ENCODE measurements at regions not wholly inside any gene's neighbourhood (a gene's known extent, or its start where the extent isn't known, plus 50 kb on each side); places are given as distances from the start of the nearest gene placed in this dataset.
"Not testable (repeated sequence)": the region's sequence is repeated elsewhere in the genome, so short reads cannot be mapped to it uniquely, and the experiment has no call there.

DNA sequence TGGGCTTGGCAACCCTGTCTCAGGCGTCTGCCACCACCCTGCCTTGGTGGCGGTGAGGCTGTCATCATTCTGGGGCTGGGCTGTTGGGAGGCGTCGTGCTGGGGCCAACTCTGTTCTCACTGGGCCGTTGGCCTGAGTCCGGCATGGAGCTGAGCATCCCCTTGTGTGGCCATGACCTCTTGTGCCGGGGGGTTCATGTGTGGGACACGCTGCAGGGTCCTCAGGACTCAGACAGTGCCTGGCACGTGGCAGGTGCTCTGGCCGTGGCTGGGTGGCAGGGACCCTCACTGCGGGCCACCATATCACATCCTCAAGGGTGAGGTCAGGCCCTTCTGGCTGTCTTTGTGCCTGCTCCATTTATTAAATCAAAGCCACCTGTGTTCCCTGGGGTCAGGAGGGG, 197.4 kb downstream of the BANP start:
- BruUV-seq (replicated peaks); H3K4me2 ChIP-seq (ENCODE audit: low read length); H3K79me2 ChIP-seq (ENCODE audit: insufficient read depth, low read depth, low read length); H3K9me2 ChIP-seq (ENCODE audit: insufficient read depth, low read length); H3K4me3 ChIP-seq (ENCODE audit: low read depth, low read length, poor library complexity, severe bottlenecking); H2AFZ ChIP-seq (ENCODE audit: low read length); H3K27ac ChIP-seq (ENCODE audit: low read depth, low read length, poor library complexity, severe bottlenecking); intact Hi-C loops (cut with micrococcal nuclease; ENCODE audit: unreplicated experiment); H4K20me1 ChIP-seq (ENCODE audit: insufficient read depth, low read length); H3K36me3 ChIP-seq (ENCODE audit: insufficient read depth, low read length); H3K9me3 ChIP-seq (ENCODE audit: low read length); CTCF ChIA-PET (ENCODE audit: unreplicated experiment); H3K4me1 ChIP-seq (ENCODE audit: insufficient read depth, low read length, poor library complexity, severe bottlenecking); POLR2A ChIA-PET; DNase-seq (ENCODE audit: low spot score): not testable (repeated sequence)

DNA sequence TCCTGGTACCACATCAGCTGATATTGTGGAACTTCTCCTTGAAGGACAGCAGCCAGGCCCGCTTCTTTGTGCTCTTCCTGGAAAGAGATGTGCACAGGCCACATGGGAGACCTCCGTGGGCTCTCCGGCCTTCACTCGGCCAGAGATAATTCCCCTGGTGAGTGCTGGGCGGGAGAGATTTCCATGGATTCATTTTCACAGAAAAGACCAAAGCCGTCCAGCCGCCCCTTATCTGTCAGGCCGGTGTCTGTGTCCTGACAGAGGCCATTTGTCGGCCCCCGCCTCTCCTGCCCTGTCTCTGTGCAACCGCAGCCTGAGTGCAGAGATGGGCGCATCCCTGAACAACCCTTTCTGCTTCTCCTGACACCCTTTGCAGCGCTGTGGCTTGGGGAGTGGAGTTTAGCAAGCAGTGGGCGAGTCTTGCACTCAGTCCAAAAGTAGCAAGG, 197.9 kb downstream of the BANP start:
- BruUV-seq (replicated peaks); H3K9me2 ChIP-seq (ENCODE audit: insufficient read depth, low read length); H3K27ac ChIP-seq (ENCODE audit: low read depth, low read length, poor library complexity, severe bottlenecking); H3K36me3 ChIP-seq (ENCODE audit: insufficient read depth, low read length); H3K9me3 ChIP-seq (ENCODE audit: low read length); DNase-seq (ENCODE audit: low spot score); CTCF ChIA-PET (ENCODE audit: unreplicated experiment); H3K79me2 ChIP-seq (ENCODE audit: insufficient read depth, low read depth, low read length); H4K20me1 ChIP-seq (ENCODE audit: insufficient read depth, low read length); H3K4me3 ChIP-seq (ENCODE audit: low read depth, low read length, poor library complexity, severe bottlenecking); POLR2A ChIA-PET; H3K4me1 ChIP-seq (ENCODE audit: insufficient read depth, low read length, poor library complexity, severe bottlenecking); intact Hi-C loops (cut with micrococcal nuclease; ENCODE audit: unreplicated experiment); H2AFZ ChIP-seq (ENCODE audit: low read length); H3K4me2 ChIP-seq (ENCODE audit: low read length): not testable (repeated sequence)

DNA sequence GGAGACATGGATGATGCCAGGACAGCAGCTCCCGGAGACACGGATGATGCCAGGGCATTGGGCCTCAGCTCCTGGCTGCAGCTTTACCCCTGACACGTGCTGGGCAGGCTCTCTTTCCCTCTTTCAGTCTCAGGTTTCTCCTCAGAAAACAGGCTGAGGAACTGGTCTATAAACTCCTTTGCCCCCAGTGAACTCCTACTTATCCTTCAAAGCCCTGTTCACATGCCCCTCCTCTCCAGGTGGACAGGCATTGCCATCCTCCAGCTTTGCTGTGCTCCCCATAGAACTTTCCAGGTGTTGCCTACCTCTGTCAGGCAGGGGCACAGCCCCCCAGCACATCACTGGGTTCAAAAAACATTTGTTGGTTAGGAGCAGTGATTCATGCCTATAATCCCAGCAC, 198.4 kb downstream of the BANP start:
- H3K4me2 ChIP-seq (ENCODE audit: low read length); H3K4me1 ChIP-seq (ENCODE audit: insufficient read depth, low read length, poor library complexity, severe bottlenecking); H3K36me3 ChIP-seq (ENCODE audit: insufficient read depth, low read length); H3K79me2 ChIP-seq (ENCODE audit: insufficient read depth, low read depth, low read length); intact Hi-C loops (cut with micrococcal nuclease; ENCODE audit: unreplicated experiment); BruUV-seq (replicated peaks); H3K9me2 ChIP-seq (ENCODE audit: insufficient read depth, low read length); H2AFZ ChIP-seq (ENCODE audit: low read length); CTCF ChIA-PET (ENCODE audit: unreplicated experiment); H3K9me3 ChIP-seq (ENCODE audit: low read length); H3K27ac ChIP-seq (ENCODE audit: low read depth, low read length, poor library complexity, severe bottlenecking); POLR2A ChIA-PET; H3K4me3 ChIP-seq (ENCODE audit: low read depth, low read length, poor library complexity, severe bottlenecking); DNase-seq (ENCODE audit: low spot score); H4K20me1 ChIP-seq (ENCODE audit: insufficient read depth, low read length): not testable (repeated sequence)

DNA sequence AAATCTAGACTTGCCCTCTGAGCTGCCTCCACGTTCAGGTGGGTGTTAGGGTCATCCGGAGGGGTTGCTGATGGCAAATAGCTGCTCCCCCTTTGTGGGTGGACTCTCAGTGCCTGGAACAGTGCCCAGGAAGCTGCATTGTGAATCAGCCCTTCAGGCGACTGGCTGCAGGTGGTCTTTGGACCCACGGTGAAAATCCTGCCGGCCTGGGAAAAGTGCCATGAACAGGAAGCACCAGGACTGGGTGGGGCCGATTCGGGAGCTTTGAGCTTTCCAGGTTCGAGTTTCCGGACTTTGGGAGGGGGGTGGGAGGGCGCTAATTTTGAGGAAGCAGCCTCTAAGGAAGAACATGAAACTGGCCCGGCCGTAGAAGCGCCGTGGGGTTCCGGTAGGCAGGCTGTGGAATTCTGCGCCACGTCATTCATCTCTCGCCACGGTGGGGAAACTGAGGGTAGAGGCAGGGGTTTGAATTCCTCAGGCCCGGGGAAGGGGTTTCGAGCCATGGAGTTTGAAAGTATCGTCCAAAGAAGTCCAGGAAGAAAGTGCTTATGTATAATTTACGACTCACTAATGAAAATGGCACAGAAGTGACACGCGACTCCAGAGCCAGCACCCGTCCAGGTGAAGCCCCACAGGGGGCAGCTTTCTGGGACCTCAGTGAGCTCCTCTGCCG, 199.4 kb downstream of the BANP start:
- H3K27ac ChIP-seq (ENCODE audit: low read depth, low read length, poor library complexity, severe bottlenecking); H4K20me1 ChIP-seq (ENCODE audit: insufficient read depth, low read length); H3K4me1 ChIP-seq (ENCODE audit: insufficient read depth, low read length, poor library complexity, severe bottlenecking); H3K4me3 ChIP-seq (ENCODE audit: low read depth, low read length, poor library complexity, severe bottlenecking); intact Hi-C loops (cut with micrococcal nuclease; ENCODE audit: unreplicated experiment); H2AFZ ChIP-seq (ENCODE audit: low read length); H3K36me3 ChIP-seq (ENCODE audit: insufficient read depth, low read length); H3K4me2 ChIP-seq (ENCODE audit: low read length); H3K9me2 ChIP-seq (ENCODE audit: insufficient read depth, low read length); POLR2A ChIA-PET; CTCF ChIA-PET (ENCODE audit: unreplicated experiment); H3K79me2 ChIP-seq (ENCODE audit: insufficient read depth, low read depth, low read length); DNase-seq (ENCODE audit: low spot score); H3K9me3 ChIP-seq (ENCODE audit: low read length); BruUV-seq (replicated peaks): not testable (repeated sequence)

DNA sequence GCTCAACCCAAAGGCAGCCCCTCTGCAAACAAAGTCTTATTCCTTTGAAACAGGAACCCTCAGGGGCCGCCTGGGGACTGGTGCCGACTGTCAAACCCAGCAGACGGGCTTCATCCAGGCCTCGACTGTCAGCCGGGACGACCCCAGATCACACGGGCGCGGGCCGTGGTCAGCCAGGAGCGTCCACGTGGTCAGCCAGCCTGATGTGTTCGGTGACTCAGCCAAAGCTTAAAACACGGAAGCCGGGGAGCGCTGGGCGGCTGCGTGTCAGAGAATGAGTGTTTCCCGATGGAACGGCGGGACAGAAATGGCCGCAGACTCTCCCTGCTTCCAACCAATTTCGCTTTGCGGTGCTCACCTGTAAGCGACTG, 199.9 kb downstream of the BANP start:
- H4K20me1 ChIP-seq (ENCODE audit: insufficient read depth, low read length); H2AFZ ChIP-seq (ENCODE audit: low read length); POLR2A ChIA-PET; intact Hi-C loops (cut with micrococcal nuclease; ENCODE audit: unreplicated experiment); H3K27ac ChIP-seq (ENCODE audit: low read depth, low read length, poor library complexity, severe bottlenecking); H3K4me1 ChIP-seq (ENCODE audit: insufficient read depth, low read length, poor library complexity, severe bottlenecking); H3K9me3 ChIP-seq (ENCODE audit: low read length); DNase-seq (ENCODE audit: low spot score); H3K4me3 ChIP-seq (ENCODE audit: low read depth, low read length, poor library complexity, severe bottlenecking); H3K36me3 ChIP-seq (ENCODE audit: insufficient read depth, low read length); CTCF ChIA-PET (ENCODE audit: unreplicated experiment); BruUV-seq (replicated peaks); H3K9me2 ChIP-seq (ENCODE audit: insufficient read depth, low read length); H3K4me2 ChIP-seq (ENCODE audit: low read length); H3K79me2 ChIP-seq (ENCODE audit: insufficient read depth, low read depth, low read length): not testable (repeated sequence)

DNA sequence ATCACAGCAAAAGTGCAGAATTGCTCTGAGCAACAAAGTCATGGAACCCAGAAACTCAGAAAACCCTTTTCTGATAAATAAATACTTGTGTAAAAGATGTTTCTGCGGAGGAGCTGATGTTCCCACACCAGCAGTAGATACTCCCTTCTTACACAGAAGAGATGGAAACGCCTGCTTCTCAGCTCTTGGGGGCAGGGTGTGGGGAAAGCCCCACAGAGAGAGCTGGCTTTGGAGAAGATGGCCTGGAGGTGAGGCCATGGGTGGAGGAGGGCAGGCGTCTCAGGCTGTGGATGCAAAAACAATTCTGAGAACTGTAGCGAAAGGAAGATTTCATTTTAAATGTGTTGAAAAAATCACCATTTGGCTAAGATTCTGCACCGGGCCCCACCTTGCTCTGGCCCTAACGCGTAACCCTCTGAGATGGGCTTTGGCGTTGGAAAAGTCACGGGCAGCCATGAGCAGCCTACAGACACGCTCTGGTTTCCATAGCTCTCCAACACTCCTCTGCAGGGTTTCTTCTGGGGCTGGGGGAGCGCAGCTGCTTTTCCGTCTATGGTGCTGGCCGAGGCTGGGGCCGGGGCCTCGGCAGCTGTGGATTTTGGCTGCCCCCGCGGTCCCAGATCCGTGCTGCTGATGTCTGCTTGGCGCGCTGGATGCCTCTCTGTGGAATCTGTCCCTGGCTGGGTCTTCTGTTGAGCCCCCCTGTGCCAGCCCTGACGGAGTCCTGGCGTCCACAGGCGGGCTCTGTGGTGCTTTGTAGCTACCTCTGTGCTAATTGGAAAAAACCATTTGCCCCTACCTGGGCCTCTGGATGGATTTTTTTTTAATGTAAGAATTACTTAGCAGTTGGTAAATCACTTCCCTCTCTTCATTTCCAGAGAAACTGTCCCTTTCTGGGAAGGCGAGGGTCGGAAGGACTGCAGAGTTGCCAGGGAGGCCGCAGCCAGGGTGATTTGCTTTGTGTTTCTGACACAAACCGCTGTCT, 200.9 kb downstream of the BANP start:
- POLR2A ChIA-PET; CTCF ChIA-PET (ENCODE audit: unreplicated experiment); BruUV-seq (replicated peaks): not testable (repeated sequence)

More for the DNA sequence above, 200.9 kb downstream of the BANP start:
- H3K9me2 ChIP-seq (ENCODE audit: insufficient read depth, low read length); H4K20me1 ChIP-seq (ENCODE audit: insufficient read depth, low read length); H3K36me3 ChIP-seq (ENCODE audit: insufficient read depth, low read length); H3K4me1 ChIP-seq (ENCODE audit: insufficient read depth, low read length, poor library complexity, severe bottlenecking); H3K4me2 ChIP-seq (ENCODE audit: low read length); H3K79me2 ChIP-seq (ENCODE audit: insufficient read depth, low read depth, low read length); H3K4me3 ChIP-seq (ENCODE audit: low read depth, low read length, poor library complexity, severe bottlenecking); H3K27ac ChIP-seq (ENCODE audit: low read depth, low read length, poor library complexity, severe bottlenecking); intact Hi-C loops (cut with micrococcal nuclease; ENCODE audit: unreplicated experiment); H3K9me3 ChIP-seq (ENCODE audit: low read length); DNase-seq (ENCODE audit: low spot score); H2AFZ ChIP-seq (ENCODE audit: low read length): not testable (repeated sequence)

Measured in OCI-LY7 (cell line).